ENCODE measurements at regions not wholly inside any gene's neighbourhood (a gene's known extent, or its start where the extent isn't known, plus 50 kb on each side); places are given as distances from the start of the nearest gene placed in this dataset.

DNA sequence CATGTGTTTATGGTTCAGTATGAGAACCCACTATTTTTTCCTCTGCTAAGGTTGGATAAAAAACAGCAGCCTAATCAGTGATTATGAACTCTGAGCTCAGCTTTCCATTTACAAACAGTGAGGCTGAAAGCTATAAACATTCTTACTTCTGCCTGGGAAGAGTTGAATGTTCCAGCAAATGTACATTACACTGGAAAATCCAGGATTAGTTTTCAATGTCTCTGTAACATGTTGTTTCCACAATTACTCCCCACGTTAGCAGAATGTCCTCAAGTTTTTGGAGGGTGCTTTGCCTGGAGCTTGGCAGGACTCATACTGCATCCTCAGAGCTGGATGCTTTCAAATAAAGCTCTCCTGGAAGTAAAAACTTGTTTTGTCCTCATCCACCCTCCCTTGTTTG is 150.4 kb downstream of the POSTN start:
- Histone ChIP-seq H3K27ac (no peak overlapping the region), H3K9me3 (replicated peaks) (no peaks in the 10 kb centered on the region), H3K4me1 (no peaks in the 10 kb centered on the region), H3K36me3 (no peaks in the 10 kb centered on the region), H3K4me3 (no peak overlapping the region), H3K27me3 (no peaks in the 10 kb centered on the region)
- DNase-seq: no peak

DNA sequence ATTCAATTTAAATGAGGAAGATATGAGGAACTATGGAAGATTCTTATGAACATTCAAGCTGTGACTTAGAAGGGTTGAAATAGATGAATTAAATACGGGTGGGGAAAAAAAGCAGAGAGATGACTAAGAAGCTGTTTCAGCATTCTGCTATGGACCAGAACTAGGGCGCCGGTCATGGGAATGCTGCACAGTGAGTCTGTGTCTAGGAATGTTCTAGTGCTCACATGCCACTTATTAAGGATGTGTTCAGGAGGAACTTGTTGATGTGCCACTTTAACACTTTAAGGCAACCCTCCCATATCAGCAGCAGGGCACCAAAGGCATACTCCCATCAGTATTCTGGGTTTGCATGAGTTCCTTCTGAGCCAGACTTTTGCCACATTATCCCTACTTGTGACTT is 152.1 kb downstream of the POSTN start:
- DNase-seq: no peak
- Histone ChIP-seq H3K4me3 (no peak overlapping the region), H3K27me3 (no peaks in the 10 kb centered on the region), H3K4me1 (no peaks in the 10 kb centered on the region), H3K9me3 (replicated peaks) (no peaks in the 10 kb centered on the region), H3K36me3 (no peaks in the 10 kb centered on the region), H3K27ac (no peak overlapping the region)

DNA sequence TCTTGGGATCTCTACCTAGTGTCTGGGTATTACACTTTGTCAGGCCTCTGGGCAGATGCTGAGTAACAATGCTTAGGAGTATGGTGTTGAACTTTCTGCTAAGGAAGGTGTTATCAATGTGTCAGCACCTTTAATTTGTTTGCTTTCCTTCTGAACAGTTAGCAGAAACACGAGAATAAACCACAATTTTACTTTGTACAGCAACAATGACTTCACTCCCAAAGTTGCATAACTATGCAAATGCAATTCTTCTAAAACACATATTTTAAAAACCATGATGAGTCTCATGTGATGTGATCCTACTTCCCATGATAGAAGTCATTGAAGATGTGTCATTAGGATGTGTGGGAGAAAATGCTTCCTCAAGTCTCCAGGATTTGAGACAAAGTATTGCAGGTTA is 155.0 kb downstream of the POSTN start:
- no peak for DNase-seq

DNA sequence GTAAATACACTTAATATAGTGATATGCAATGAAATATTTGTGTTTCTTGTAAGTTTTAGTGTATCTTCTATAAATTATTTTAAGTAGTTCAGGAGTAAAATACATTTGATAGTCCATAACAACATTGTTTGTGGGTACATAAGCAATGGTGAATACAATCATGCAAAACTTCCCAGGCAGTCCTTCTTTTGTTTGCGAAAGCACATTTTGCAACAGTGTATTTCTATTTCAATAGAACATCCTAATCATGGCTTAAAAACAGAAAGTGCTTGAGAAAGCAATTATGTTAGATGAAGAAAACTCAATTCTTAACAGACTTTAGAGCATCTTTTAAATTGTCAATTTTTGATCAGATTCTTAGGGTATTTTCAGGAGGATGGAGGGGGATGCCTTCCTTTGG is 155.6 kb downstream of the POSTN start:
- Histone ChIP-seq H3K27ac (no peak overlapping the region), H3K36me3 (no peaks in the 10 kb centered on the region), H3K4me3 (no peak overlapping the region), H3K27me3 (no peaks in the 10 kb centered on the region), H3K4me1 (no peaks in the 10 kb centered on the region), H3K9me3 (replicated peaks) (no peaks in the 10 kb centered on the region)
- no peak for DNase-seq

More for the DNA sequence above, 155.0 kb downstream of the POSTN start:
- no peaks in the 10 kb centered on the region for H3K36me3 ChIP-seq
- H3K9me3 ChIP-seq (replicated peaks): no peaks in the 10 kb centered on the region
- H3K4me1 ChIP-seq: no peaks in the 10 kb centered on the region
- no peaks in the 10 kb centered on the region for H3K27me3 ChIP-seq
- H3K27ac ChIP-seq: no peak overlapping the region
- H3K4me3 ChIP-seq: no peak overlapping the region

DNA sequence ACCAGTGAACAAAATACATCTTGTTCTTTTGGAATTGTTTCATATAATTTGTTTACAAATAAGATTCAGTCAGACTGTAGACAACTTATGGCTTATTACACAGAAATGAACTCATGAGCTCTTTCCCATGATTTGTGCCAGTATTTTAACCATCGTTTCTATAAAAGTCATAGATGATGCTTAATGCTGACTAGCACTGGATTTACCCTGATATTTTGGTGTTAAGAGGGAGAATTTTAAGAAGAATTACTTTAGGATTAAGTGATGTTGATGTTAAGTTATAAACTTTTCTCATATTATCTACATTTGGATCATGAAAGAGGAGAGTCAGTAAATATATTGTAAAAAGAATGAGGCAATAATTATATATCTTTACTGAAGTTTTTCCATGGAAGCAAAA is 162.7 kb downstream of the POSTN start:
- H3K4me1 ChIP-seq: no peaks in the 10 kb centered on the region
- H3K27ac ChIP-seq: no peak overlapping the region
- H3K27me3 ChIP-seq: no peaks in the 10 kb centered on the region
- H3K4me3 ChIP-seq: no peak overlapping the region
- no peaks in the 10 kb centered on the region for H3K9me3 ChIP-seq (replicated peaks)
- DNase-seq: no peak
- no peaks in the 10 kb centered on the region for H3K36me3 ChIP-seq

DNA sequence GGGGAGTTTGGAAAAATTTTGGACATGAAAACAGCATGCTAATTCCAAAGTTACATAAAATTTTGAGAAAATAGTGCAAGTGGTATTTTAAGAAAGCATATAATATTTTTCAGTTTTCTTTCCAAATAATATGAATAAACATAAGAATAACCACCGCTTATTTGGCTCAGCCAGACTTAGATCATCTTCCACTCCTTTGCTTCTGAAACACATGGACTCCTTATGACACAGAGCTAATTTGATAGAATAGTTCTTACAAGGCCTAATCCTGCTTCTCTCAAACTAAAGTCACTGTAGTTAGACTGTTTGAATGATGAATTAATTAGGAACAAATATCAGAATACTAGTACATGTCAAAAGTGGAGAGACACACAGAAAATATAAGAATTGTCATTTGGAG is 165.5 kb downstream of the POSTN start:
- no peak overlapping the region for H3K4me3 ChIP-seq
- no peaks in the 10 kb centered on the region for H3K4me1 ChIP-seq
- H3K27ac ChIP-seq: no peak overlapping the region
- H3K9me3 ChIP-seq (replicated peaks): no peaks in the 10 kb centered on the region
- H3K36me3 ChIP-seq: no peaks in the 10 kb centered on the region
- H3K27me3 ChIP-seq: no peaks in the 10 kb centered on the region
- DNase-seq: no peak

DNA sequence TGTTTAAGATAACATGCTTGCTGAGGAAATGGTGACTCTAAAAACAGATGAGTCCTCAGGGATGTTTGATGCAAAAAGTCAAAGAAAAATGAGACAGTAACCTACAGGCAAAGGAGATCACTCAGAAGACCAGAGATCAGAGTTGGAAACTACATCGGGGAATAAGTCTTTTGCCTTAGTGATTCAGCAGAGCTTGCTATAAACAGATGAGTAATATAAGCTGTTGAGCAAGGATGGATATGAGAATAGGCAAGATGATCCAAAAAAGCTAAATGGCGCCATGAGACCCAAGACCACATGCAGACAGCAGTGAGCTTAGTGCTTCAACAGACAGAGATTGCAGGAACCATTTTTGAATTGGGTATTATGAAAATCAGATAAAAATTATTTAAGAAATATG is 168.6 kb downstream of the POSTN start:
- Histone ChIP-seq H3K4me3 (no peak overlapping the region), H3K36me3 (no peaks in the 10 kb centered on the region), H3K4me1 (no peaks in the 10 kb centered on the region), H3K27ac (no peak overlapping the region), H3K9me3 (replicated peaks) (no peaks in the 10 kb centered on the region), H3K27me3 (no peaks in the 10 kb centered on the region)
- DNase-seq: no peak

DNA sequence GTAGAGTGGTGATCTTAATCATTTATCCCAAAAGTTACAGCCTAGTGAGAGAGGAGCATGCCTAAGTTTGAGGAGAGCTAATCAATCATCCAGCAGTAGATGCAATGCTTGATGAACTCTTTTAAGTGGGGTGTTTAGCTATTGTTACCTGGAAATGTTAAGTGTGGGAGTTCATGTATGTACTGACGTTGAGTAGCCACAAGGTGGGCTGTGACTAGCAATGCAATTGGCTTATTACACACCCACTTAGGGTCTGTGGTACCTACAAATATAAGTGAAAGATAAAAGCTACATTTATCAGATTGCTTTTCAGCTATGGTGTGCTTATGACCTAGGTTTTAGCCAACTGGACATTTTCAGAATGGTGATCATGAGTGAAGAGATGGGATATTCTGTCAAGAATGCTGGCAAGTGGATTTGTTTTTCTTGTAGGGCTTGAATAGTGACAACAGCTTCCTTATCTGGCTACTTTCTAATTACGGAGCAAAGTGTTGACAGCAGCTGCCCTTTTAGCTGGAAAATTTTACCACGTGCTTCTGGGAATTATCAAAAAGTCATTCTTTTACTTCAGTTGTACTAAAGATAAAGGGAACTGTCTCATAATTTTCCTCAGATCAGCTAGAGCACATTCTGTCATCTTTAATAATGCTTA is 170.6 kb downstream of the POSTN start:
- no peaks in the 10 kb centered on the region for H3K27me3 ChIP-seq
- no peak for DNase-seq
- H3K9me3 ChIP-seq (replicated peaks): no peaks in the 10 kb centered on the region
- no peak overlapping the region for H3K27ac ChIP-seq
- H3K36me3 ChIP-seq: no peaks in the 10 kb centered on the region
- no peak overlapping the region for H3K4me3 ChIP-seq
- H3K4me1 ChIP-seq: no peaks in the 10 kb centered on the region

DNA sequence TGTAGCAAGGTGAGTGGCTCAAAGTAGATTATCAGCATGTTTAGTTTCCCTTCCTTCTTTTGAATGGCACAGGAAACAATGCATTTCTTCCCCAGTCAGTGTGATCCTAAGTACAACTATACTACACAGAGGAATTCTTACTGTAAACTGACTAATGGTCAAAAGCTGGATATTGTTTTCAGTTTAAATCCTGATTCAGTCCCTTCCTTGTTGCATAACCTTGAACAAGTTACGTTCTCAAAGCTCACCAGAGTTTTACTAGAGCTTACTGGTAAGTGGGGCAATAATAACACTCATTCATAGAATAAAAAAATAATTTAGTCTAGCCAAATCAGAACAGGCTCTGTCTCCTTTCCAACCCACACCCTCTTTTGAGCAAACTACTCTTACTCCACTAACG is 180.1 kb downstream of the POSTN start:
- Histone ChIP-seq H3K4me3 (no peak overlapping the region), H3K27me3 (no peaks in the 10 kb centered on the region), H3K4me1 (no peaks in the 10 kb centered on the region), H3K9me3 (replicated peaks) (no peaks in the 10 kb centered on the region), H3K36me3 (no peaks in the 10 kb centered on the region), H3K27ac (no peak overlapping the region)
- DNase-seq: no peak

DNA sequence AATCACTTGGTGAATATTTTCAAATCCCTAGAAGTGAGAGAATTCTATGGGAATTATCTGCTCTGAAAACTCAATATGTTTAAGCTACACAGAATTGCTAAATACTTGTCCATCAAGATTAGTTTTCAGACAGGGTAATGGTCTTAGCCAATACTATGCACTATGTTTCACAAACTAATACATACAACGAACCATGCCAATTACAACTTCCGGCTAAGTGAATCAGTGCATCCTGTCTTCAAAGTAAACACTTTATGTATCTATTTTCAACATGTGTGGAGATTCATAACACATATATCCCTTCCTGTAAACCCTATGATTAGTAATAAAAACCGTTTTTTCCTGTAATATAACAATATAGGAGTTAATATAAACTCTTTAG is 181.5 kb downstream of the POSTN start:
- H3K27ac ChIP-seq: no peak overlapping the region
- H3K4me3 ChIP-seq: no peak overlapping the region
- no peaks in the 10 kb centered on the region for H3K4me1 ChIP-seq
- DNase-seq: no peak
- H3K27me3 ChIP-seq: no peaks in the 10 kb centered on the region
- H3K36me3 ChIP-seq: no peaks in the 10 kb centered on the region
- no peaks in the 10 kb centered on the region for H3K9me3 ChIP-seq (replicated peaks)

DNA sequence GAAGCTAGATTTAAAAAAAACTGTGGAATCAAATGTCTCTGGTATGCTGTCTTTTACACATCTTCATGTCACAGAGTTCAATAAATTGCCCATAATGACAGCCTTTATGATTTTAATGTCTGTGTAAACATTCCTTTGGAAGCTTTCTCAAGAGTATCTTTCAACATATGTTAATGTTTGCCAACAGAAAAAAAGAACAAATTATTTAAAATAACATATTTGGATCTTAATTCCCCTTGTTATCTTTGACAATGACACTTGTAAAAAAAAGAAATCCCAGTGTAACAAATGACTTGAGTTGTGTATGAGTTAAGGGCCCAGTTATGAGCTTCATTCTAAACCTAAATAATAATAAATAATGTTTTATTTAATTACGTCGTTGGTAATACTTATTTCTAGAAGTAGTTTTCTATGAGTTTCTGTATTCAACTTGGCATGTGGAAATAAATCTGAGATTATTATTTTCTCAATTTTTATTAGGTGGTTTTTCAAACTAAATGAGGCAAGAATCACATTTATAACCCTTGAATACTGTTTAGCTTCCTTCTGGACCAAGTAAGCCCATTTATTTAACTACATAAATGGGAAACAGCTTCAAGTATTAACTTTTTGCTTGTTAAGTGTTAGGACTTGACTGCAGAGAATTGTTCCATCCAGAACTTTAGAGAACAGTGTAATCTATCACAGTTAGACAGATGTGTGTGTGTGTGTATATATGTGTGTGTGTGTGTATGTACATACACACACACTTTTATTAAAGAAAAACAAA is 182.1 kb downstream of the POSTN start:
- H3K36me3 ChIP-seq: no peaks in the 10 kb centered on the region
- no peaks in the 10 kb centered on the region for H3K27me3 ChIP-seq
- H3K27ac ChIP-seq: no peak overlapping the region
- DNase-seq: no peak
- H3K4me3 ChIP-seq: no peak overlapping the region
- no peaks in the 10 kb centered on the region for H3K9me3 ChIP-seq (replicated peaks)
- H3K4me1 ChIP-seq: no peaks in the 10 kb centered on the region

DNA sequence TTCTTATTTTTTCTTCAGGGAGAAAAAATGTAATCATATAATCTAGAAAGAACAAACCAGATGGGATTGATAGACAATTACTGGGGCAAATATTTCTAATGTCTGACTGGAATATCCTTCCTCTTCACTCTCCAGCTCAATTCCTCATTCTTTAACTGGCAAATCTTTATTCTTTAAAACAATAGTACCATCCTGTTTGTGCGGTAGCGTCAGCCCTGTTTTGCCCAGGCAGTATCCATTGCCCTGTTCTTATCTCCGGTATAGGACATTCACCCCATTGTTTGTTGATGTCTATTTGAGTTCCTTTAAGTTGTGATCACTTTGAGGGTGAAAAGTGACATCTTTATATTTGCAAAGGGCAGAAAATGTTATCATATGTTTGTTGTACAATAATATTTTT is 185.4 kb downstream of the POSTN start:
- Histone ChIP-seq H3K36me3 (no peaks in the 10 kb centered on the region), H3K4me3 (no peak overlapping the region), H3K27ac (no peak overlapping the region), H3K4me1 (no peaks in the 10 kb centered on the region), H3K27me3 (no peaks in the 10 kb centered on the region), H3K9me3 (replicated peaks) (no peaks in the 10 kb centered on the region)
- DNase-seq: no peak

DNA sequence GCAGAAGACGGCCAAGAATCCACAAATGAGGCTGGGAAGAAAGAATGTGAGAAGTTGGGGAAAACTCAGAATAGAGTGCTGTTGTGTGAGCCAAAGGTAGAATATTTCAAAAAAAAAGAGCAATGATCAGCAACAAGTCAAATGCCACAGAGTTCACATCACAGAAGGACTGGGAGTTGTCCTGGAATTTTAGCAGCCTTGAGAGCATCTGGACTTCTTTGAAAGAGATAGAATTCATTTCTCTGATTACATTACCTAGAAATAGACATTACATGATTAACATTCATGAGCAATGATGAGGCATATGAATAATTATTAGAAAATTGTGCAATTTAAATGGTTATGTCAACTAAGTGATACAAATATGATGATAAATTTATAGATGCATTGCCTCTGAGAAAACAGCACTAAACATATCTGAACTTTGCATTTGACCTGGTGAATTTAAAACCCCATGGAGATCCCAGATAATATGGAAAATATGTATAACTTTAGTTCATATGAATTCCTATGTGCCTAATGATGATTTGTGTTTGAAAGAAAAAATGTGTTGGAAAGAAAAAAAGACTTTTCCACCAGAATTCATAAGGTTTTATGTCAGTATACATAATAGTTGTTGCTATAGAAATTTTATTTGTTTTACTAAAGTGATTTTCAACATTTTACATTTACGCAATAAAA is 186.2 kb downstream of the POSTN start:
- H3K27ac ChIP-seq: no peak overlapping the region
- no peak for DNase-seq
- no peak overlapping the region for H3K4me3 ChIP-seq
- no peaks in the 10 kb centered on the region for H3K36me3 ChIP-seq
- H3K27me3 ChIP-seq: no peaks in the 10 kb centered on the region
- no peaks in the 10 kb centered on the region for H3K4me1 ChIP-seq
- H3K9me3 ChIP-seq (replicated peaks): no peaks in the 10 kb centered on the region

DNA sequence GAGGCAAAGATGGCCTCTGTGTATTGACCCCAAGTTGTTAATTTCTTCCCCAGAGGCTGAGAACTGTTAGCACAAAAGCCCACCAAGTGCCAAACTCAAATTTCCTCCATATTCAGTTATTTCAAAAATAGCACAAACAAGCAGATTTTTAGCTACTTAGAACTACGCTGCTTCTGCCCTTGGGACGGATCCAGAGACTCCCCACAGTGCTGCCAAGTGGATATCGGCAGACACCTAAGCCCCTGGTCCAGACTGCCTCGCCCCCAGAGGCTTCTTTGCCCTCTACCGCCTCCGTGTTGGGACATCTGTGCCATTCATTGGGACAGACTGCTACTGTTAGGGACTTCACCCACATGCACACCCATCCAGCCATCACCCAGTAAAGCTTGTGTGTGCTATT is 188.3 kb downstream of the POSTN start:
- Histone ChIP-seq H3K27me3 (no peaks in the 10 kb centered on the region), H3K4me1 (no peaks in the 10 kb centered on the region), H3K27ac (no peak overlapping the region), H3K9me3 (replicated peaks) (no peaks in the 10 kb centered on the region), H3K4me3 (no peak overlapping the region), H3K36me3 (no peaks in the 10 kb centered on the region)
- DNase-seq: no peak

DNA sequence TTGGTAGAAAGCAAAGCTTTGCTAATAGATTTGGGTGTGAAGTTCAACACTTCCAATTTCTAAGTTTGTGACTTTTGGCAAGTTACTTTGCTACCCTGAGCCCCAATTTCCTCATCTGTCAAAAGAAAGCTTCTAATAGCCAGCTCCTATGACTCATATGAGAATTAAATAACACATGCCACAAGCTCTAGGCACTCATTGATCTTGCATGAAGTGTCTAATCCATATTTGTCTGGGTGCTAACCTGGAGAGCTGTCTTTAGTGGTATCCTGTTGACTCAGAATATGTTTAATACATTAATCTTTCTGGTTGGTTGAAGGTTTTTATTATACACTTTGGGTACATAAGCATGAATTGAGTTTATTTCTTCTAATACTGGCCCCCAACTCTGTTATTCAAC is 188.8 kb downstream of the POSTN start:
- no peaks in the 10 kb centered on the region for H3K4me1 ChIP-seq
- H3K27me3 ChIP-seq: no peaks in the 10 kb centered on the region
- no peak overlapping the region for H3K27ac ChIP-seq
- DNase-seq: no peak
- no peak overlapping the region for H3K4me3 ChIP-seq
- H3K36me3 ChIP-seq: no peaks in the 10 kb centered on the region
- no peaks in the 10 kb centered on the region for H3K9me3 ChIP-seq (replicated peaks)

Data from SJCRH30 (cell line).